Glomerular visceral epithelial cell (primary cell): ENCODE measurements at regions not wholly inside any gene's neighbourhood (a gene's known extent, or its start where the extent isn't known, plus 50 kb on each side); places are given as distances from the start of the nearest gene placed in this dataset.

ENCODE experiments used
- DNase-seq: peaks from one replicate; pipeline ENCODE4 v3.0.0-alpha.2; 2016; ENCODE audit errors: extremely low spot score

DNA sequence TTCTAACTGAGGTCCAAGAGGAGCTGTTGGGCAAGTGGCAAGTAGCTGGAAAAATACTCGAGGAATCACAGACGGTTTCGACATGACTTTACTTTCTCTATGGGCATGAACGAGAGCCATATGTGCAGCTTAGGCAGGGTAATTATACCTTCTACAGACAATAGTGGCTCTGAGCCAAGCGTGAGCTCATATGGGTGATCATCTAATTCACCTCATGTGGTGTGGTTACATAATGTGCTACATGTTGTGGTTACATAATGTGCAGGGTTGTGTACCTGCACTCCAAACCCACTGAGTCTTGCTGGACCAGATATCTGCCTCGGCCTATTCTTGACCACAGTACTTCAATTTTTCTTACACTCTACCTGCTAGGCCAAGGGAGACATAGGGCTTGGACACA lies 771.7 kb upstream of the EYS start:
- no peak for DNase-seq

DNA sequence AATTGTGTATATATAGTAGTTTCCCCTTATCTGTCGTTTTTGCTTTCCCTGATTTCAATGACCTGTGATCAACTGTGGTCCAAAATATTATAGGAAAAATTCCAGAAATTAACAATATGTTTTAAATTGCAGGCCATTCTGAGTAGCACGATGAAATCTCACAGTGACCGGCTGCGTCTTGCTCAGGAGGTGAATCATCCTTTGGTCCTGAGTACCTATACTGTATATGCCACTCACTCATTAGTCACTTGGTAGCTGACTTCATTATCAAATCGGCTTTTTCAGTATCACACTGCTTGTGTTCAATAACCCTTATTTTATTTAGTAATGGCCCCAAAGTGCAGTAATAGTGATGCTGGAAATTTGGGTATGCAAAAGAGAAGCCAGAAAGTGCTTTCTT lies 728.3 kb upstream of the EYS start:
- DNase-seq: no peak

DNA sequence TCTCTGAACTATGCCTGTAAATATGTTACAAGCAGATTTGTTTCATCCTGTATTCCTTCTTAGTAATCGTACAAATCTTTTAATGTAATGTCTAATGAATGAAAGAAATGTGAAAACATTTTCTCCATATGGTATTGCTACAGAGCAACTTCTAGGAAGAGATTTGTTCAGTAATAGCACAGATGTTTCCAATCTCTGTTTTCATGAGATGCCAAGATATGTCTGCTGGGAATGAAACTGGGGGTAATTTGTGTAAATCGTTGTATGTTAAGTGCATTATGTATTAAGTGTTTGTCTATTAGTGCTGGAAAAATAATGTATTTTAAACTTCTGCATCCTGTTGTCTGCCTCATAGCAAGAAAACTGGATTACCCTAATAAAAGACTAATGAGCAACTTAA lies 722.2 kb upstream of the EYS start:
- no peak for DNase-seq

DNA sequence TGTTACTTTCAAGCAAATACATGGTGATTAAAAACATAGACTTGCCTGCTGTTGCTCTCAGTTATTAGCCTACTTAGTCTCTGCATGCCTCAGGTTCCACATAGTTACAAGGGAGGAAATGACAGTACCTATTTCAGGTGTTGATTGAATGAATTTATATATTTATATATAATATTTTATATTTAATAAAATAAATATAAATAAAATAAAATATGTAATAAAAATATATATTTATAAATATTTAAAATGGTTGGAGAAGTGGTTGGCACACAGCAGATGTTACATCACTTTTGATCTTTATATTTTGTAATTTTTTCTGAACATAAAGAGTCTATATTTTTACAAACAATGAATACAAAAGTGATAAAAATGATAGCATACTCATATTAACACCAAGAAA lies 716.0 kb upstream of the EYS start:
- no peak for DNase-seq

DNA sequence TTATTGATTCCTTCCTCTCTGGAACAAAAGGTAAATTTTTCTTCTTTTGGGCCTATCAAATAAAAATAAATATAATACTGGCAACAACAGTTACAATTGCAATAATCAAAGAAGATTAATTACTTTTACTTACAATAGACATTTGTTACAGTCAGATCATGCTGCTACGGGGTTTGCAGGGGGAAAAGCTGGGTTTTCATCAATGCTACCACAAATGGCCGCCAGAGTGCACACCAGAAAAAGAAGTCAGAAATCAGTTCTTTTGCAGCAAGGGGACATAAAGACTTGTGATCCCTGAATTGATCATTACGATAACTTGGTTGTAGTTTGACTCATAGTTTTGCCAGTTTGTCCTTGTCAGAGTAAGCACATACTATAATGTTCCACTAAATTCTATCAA lies 714.5 kb upstream of the EYS start:
- no peak for DNase-seq

DNA sequence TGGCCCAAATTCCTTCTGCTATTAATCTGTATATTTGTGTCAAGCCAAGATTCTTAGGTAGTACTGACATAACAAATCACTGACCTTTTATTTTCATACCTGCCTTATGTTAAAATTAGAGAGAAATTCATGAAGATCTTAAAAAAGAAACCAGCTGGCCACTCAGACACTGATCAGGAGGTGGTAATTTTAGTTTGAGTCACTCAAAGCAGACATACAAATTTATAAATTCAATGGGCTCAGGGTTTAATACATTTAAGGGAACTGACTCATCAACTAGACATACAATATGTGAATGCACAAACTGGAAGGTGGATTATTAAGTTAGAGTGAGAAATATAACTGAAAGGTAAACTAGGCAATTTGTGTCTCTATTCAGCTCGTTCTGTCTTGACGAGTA lies 711.9 kb upstream of the EYS start:
- no peak for DNase-seq

DNA sequence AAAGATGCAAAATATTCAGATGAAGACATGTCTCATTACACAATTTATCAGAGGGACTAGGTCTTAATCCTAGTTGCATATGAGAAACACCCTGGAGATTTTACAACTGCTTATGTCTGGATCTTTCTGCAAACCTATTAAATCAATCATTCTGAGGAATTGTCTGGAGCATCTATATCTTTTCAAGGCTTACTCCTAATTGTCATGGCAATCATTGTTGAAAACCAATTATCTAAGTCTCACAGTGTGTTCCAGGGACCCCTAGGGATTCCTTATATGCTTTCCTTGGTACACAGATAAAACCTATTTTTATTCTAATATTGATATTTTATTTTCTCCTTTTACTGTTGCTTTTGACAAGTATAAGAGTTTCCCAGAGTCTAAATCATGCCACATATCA lies 696.9 kb upstream of the EYS start:
- no peak for DNase-seq

DNA sequence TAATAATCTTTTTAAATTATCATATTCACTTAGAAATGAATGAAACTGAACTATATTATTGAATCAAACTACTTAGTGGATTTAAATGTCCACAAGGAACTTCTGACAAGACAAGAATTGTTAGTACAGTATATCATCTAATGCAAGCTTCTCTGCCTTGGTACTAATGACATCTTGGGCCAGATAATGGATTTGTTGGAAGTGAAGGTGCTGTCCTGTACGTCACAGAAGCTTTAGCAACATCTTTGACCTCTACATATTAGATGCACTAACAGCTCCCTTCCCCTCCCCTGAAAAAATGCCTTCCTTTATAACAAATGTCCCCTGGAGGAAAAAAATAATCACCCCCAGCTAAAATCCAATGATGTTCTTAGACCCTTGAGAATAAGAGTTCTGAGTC lies 695.8 kb upstream of the EYS start:
- no peak for DNase-seq

DNA sequence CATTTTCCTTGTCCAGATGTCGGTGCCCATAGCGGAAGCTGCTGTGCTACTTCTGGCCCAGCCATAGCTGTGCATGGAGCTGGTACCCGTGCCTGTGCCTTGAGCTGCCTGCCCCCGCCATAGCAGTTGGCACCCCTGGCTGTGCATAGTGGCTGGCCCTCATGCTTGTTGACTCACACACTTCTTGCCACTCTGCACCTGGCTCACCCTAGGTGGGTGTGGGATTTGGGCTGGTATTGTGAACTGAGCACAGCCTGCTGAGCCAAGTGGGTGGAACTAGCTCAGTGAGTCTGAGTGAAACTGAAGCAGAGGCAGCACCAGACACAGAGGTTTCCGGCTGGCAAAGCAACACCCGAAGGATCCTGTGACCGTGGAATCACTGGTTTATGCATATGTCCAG lies 689.5 kb upstream of the EYS start:
- DNase-seq: no peak

DNA sequence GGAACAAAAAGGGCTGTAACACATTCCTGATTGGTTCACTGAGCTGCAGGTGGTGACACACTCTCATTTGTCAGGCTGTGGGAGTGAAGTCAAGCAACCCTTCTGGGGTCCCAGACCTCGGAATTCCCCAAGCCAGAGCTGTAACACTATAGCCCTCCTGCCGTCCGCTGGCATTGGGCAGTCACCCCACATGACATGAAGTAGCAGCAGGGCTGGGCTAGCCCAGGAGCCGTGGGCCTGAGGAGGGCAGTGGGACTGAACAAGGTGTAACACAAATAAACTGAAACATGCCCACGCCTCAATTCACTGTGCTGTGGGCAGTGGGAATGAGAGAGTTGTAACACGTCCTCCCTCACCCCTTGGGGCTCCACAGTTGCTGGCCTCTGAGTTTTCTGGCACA lies 689.1 kb upstream of the EYS start:
- no peak for DNase-seq

DNA sequence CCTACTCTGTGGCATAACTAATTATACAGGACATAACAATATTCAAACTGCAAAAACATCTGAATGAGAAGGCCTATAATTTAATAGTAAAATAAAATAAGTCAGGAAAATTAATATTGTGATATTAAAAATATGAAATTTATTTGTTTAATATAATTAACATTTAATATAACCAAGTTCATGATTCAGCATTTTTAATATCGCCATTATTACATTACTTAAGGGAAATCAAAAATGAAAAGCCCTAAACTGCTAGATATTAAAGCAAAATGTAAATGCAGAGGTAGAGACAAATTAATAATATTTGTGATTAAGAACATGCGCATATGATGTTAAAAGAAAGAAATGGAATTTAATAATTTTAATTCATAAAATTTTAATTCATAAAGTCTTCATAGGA lies 683.4 kb upstream of the EYS start:
- DNase-seq: no peak

DNA sequence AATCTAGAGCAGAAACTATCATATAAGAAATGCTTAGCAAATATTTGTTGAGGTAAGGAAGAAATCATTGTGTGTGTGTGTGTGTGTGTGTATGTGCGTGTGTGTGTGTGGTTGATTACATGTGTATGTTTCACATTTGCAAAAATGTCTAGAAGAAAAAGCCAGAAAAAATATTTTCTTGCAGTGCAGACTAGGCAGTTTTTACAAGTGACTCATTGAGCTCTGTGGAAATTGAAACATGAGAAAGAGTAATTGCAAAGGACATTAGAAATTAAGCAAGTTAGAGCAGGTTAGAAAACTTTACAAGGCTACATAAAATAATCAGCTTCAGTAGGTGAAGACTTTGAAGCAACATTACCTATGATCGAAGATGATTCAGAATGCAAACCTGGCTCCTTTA lies 669.0 kb upstream of the EYS start:
- DNase-seq: no peak

DNA sequence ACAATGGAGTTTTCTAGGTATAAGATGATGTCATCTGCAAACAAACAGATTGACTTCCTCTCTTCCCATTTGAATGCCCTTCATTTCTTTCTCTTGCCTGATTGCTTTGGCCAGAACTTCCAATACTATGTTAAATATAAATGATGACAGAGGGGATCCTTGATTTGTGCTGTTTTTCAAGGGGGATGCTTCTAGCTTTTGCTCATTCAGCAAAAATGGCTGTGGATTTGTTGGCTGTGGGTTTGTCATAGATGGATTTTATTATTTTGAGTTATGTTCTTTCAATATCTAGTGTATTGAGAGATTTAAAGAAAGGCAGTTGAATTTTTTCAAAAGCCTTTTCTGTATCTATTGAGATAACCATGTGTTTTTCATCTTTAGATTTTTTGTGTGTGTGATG lies 662.4 kb upstream of the EYS start:
- DNase-seq: no peak

DNA sequence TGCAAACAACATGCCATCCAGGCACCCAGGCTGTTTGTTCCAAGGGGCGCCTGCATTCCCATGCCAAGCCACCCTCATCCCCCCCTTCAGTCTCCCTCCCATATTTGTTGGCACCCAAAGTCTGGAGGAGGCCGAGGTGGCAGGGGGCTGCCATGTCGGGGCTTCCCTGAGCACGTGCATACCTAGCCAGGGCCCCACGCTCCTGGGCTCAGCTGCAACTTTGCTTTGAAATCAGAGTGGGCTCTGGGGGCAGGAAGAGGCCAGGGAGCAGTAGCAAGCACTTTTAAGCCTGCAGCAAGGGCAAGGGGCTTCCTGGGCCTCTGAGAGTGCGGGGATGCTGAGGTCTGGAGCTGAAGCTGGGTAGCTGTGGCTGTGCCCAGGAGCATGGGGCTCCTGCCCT lies 655.9 kb upstream of the EYS start:
- DNase-seq: no peak

DNA sequence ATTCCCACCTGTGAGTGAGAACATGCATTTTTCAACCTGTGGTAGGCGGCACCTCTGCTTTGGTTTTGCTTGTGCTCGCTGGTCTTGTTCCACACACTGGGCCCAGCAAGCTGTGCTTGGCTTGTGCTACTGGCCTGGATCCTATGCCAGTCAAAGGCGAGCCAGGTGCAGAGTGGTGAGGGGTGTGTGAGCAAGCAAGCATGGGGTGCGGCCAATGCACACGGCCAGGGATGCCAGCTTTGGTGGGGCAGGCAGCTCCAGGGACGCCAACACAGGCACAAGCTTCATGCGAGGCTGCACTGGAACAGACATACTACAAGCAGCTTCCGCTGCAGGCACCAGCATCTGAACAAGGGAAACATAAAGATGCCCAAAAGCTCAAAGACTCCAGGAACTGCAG lies 654.9 kb upstream of the EYS start:
- DNase-seq: no peak

DNA sequence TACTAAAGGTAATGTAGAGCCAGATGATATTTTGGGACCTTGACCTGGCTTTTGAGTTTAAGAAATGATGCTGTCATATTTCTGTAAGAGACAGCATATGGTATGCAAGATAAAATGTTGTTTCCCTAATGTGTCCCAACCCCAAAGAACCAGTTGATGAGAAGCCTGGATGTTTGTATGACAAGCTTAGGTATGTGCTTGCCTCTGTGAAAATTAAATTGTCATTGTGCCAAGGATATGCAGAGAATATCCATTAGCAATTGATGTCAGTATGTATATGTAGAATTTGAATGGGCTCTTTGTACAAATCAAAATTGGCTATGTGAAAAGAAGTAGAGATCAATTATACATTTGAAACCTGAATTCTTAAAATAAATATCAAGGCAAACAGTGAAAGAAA lies 650.8 kb upstream of the EYS start:
- DNase-seq: no peak

DNA sequence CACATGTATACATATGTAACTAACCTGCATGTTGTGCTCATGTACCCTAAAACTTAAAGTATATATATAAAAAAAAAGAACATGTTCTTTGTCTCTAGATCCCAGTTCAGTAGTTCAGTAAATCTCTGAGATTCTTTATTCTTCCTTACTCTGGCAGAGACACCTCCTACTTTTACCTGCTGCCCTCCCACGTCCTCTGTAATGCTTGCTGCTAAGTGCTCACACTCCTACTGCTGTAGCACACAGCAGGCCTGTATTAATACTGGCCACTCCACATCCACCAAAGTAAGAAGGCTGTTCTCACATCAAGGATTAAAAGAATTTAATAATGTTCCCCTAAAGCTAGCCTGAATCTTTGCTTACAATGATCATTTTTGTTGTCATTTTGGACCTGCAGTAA lies 648.4 kb upstream of the EYS start:
- no peak for DNase-seq

DNA sequence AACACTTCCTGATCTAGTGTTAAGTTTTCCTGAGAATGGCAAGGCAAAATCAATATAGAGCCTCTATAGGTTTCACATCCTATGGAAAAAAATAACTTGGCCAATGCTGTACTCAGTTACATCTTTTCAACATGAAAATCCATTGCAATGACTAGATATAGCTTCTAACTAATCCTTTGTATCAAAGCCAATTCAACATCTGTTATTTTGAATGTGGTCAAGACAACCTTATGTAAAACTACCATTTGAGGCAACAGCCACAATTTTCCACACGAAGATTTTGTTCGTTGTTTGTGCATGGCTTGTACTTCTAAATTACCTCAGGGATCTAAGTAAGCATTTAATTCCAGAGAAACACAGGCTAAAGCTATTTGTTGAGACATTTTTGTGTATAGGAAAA lies 637.8 kb upstream of the EYS start:
- no peak for DNase-seq

DNA sequence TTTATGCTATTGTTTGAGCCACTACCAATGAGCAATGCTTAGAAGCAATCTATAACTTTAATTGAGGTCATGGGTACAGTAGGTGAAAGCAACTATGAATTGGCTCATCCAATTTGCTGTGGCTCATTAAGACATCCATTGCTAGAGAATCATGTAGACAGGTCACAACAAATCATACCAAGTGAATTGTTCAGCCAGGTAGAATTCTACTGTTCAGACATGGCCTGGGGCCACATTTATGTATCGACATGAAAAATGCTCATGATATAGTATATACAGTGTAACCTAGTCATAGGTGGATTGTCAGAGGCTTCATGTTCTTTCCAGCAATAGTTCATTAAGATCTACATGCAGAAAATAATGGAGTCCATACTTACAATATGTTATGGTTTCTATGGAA lies 633.7 kb upstream of the EYS start:
- no peak for DNase-seq

DNA sequence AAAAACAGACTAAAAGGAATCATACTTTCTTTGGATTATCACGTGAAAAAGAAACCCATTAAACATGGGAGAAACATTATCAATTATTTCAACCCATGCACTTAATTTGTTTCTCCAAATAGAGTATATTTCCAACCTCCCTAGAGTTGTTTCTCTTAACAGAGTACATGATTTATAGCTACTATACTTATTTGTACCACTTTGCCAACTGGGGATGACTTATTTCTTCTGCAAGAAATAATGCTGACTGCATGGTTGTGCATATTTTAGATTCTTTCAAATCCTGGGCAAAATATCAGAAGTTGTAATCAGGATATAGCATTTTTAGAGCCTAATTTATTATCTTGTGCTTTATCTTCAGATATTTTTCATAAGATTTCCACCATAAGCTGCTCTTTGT lies 629.1 kb upstream of the EYS start:
- no peak for DNase-seq

DNA sequence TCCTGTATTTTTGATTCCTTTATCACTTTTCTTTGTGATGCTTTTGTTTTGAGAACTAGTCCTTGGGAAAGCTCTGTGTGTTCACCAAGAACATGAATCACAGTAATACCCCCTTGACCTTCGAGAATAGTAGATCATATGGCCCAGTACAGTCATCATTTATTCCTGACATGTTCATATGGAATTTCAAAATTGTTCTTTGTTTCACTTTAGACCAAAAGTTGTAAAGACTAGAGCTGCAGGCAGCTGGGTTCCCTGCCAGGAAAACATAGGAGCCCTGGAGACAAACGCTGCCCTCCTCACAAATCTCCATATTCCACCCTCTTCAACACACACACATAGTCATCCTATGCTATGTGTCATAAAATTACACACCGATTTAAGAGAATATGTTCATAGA lies 621.2 kb upstream of the EYS start:
- DNase-seq: no peak

DNA sequence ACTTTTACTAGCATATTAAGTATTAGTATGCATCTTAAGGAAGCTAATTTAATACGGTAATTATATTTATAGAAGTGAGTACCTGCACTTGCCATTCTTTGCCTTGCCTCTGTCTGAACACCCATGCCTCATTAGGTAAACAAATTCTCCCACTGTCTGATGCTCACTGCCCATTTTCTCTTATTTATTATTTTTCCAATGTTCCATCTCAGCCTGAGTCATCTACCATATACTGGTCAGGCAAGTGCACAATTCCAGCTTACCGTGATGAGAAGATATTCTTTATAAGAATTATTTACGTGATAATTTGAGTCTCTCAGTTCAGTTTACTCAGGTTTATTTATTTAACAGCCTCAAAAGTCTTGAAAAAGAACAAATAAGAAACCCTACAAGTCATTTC lies 619.2 kb upstream of the EYS start:
- DNase-seq: no peak

DNA sequence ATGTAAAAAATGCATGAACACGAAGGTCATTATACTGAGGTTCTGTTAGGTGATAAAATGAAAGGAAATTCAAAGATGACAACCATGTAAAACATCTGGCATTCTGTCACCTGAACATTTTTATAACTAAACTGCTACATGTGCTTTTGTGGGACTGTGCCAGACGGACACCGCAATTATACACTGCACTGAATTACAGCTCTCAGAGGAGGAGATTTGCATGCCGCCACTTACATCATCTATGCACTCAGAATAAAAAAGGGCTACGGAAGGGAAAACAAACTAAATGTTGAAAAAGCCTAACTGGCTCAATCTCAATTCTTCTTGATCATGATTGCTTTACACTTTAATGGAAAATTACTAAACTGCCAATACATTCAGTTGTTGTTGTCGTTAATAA lies 614.0 kb upstream of the EYS start:
- DNase-seq: no peak

DNA sequence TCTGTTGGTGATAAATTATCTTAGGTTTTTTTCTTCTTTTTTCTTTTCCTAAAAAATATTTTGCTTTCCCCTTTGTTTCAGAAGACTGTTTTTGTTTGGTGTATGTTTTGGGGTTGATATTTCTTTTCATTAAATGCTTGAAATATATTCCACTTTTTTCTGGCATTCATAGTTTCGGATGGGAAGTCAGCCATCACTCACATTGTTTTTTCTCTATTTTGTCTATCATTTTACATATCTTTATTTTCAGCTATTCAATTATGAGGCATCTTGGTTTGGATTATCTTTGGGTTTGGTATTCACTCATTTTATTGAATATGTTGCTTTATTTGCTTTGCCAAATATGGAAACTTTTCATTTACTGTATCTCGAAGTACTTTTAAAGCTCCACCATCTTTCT lies 600.5 kb upstream of the EYS start:
- DNase-seq: no peak

DNA sequence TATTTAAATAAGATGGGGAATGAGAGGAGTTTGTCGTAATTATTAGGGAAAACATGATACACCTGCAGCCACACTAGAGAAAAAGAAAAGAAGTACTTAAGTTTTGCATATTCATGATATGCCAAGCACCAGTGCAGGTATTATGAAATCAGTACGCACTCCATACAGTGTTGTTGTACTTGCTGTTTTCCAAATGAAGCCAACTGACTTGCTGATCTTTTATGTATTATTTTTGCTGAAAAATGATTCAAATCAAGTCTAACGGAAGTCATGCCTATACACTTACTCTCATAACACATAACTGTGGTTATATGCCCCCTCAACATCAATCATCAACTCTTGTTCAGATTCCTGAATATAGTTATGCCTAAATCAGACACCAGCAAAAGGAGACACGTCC lies 584.9 kb upstream of the EYS start:
- DNase-seq: no peak
